Common myeloid progenitor, CD34-positive (primary cell): ENCODE measurements at regions not wholly inside any gene's neighbourhood (a gene's known extent, or its start where the extent isn't known, plus 50 kb on each side); places are given as distances from the start of the nearest gene placed in this dataset.

ENCODE experiments used
- CTCF ChIA-PET: fragments of 350-600 bp; sonication (Branson Sonifier 250); formaldehyde crosslinking; loops from one replicate; lab custom pipeline; 2021; ENCODE audit warnings: antibody characterized with exemption; lab: Charles Lee
- POLR2A ChIA-PET: fragments of 350-600 bp; sonication (Branson Sonifier 250); formaldehyde crosslinking; loops from one replicate; lab custom pipeline; 2021; ENCODE audit warnings: antibody characterized with exemption; lab: Charles Lee
- DNase-seq, 3 donors: peaks; one replicate each; pipeline versions ENCODE4 v3.0.0 to v3.0.0-alpha.2; 2013
- H3K27ac ChIP-seq, 2 experiments: 1 replicate in 1 of 2; 2 replicates in 1 of 2; pipeline ENCODE4 v1.7.0; 2013; ENCODE audit warnings: inconsistent platforms in 2 of 2, low read length in 2 of 2, mild to moderate bottlenecking in 2 of 2, low read depth in 1 of 2, moderate library complexity in 1 of 2; ENCODE audit not compliant: severe bottlenecking in 2 of 2, insufficient read depth in 1 of 2, poor library complexity in 1 of 2
- H3K27me3 ChIP-seq, 5 experiments: replicated peaks in 2 of 5; 1 replicate in 3 of 5; 2 replicates in 2 of 5; pipeline versions ENCODE4 v1.6.1 to v1.7.0; 2013; ENCODE audit warnings: low read length in 4 of 5, mild to moderate bottlenecking in 2 of 5, moderate library complexity in 2 of 5, inconsistent platforms in 1 of 5; ENCODE audit not compliant: insufficient read depth in 5 of 5, control insufficient read depth in 4 of 5
- H3K36me3 ChIP-seq, 4 experiments: 1 replicate in 2 of 4; 2 replicates in 2 of 4; pipeline versions ENCODE4 v1.6.1 to v1.7.0; 2013; ENCODE audit warnings: low read length in 3 of 4, control low read depth in 1 of 4, mild to moderate bottlenecking in 1 of 4; ENCODE audit not compliant: control insufficient read depth in 4 of 4, insufficient read depth in 4 of 4
- H3K4me1 ChIP-seq, 4 experiments: 1 replicate in 3 of 4; 2 replicates in 1 of 4; pipeline versions ENCODE4 v1.6.1 to v1.7.1; 2013; ENCODE audit warnings: low read length in 3 of 4, mild to moderate bottlenecking in 3 of 4, control low read depth in 1 of 4, inconsistent platforms in 1 of 4, moderate library complexity in 1 of 4; ENCODE audit not compliant: control insufficient read depth in 4 of 4, insufficient read depth in 4 of 4; ENCODE audit errors: control extremely low read depth in 1 of 4
- H3K4me3 ChIP-seq, 7 experiments: 1 replicate in 4 of 7; 2 replicates in 3 of 7; pipeline versions ENCODE4 v1.5.1 to v1.7.0; 2013; ENCODE audit warnings: mild to moderate bottlenecking in 7 of 7, low read length in 6 of 7, moderate library complexity in 6 of 7, inconsistent platforms in 2 of 7, low read depth in 2 of 7, control low read depth in 1 of 7; ENCODE audit not compliant: insufficient read depth in 4 of 7, control insufficient read depth in 1 of 7; ENCODE audit errors: extremely low read depth in 1 of 7
- H3K9me3 ChIP-seq, 5 experiments: 1 replicate in 4 of 5; 2 replicates in 1 of 5; pipeline versions ENCODE4 v1.6.1 to v1.7.1; 2013; ENCODE audit warnings: low read length in 4 of 5, mild to moderate bottlenecking in 2 of 5, inconsistent platforms in 1 of 5, low read depth in 1 of 5, moderate library complexity in 1 of 5; ENCODE audit not compliant: control insufficient read depth in 4 of 5, insufficient read depth in 2 of 5; ENCODE audit errors: control extremely low read depth in 1 of 5
- WGBS: methylation state at CpG from one replicate; pipeline ENCODE4 v1.1.5; 2013; ENCODE audit not compliant: insufficient coverage; 5-methylcytosine and 5-hydroxymethylcytosine counted together

GRCh38 chr14:99081156-99081765 lies 190.7 kb downstream of the BCL11B start:
- ChIA-PET POLR2A (no interaction called here), CTCF (no interaction called here)
- Histone ChIP-seq H3K27ac (no peak overlapping the region), H3K36me3 (no peaks in the 10 kb centered on the region), H3K4me3 (no peak overlapping the region), H3K27me3 (peaks cover 0 to 1% (median 0%) of the 10 kb centered on the region in 5 experiments), H3K9me3 (peaks cover 0 to 6% (median 2%) of the 10 kb centered on the region in 5 experiments), H3K4me1 (no peaks in the 10 kb centered on the region)
- 92% methylated on average over 5 of the region's 9 CpGs for WGBS
- DNase-seq = no peak

- Histone ChIP-seq H3K27me3 (peaks cover 0 to 1% (median 0%) of the 10 kb centered on the region in 5 experiments), H3K27ac (no peak overlapping the region), H3K9me3 (peaks cover 0 to 6% (median 2%) of the 10 kb centered on the region in 5 experiments), H3K4me1 (no peaks in the 10 kb centered on the region), H3K4me3 (no peak overlapping the region), H3K36me3 (no peaks in the 10 kb centered on the region)
- ChIA-PET CTCF (no interaction called here), POLR2A (no interaction called here)
- WGBS = 100% methylated on average over 1 of the region's 2 CpGs
- no peak for DNase-seq
These were observed 190.1 kb downstream of the BCL11B start for GRCh38 chr14:99081880-99082279.

GRCh38 chr14:99093532-99094517 lies 178.2 kb downstream of the BCL11B start:
- DNase-seq = no peak
- peaks cover 0 to 4% (median 0%) of the 10 kb centered on the region in 5 experiments for H3K27me3 ChIP-seq
- ChIA-PET CTCF (no interaction called here), POLR2A (no interaction called here)
- peaks cover 0 to 6% (median 0%) of the 10 kb centered on the region in 5 experiments for H3K9me3 ChIP-seq
- no peaks in the 10 kb centered on the region for H3K4me1 ChIP-seq
- WGBS = 84% methylated on average over 12 of the region's 17 CpGs
- H3K27ac ChIP-seq = no peak overlapping the region
- no peaks in the 10 kb centered on the region for H3K36me3 ChIP-seq
- no peak overlapping the region for H3K4me3 ChIP-seq

- ChIA-PET POLR2A (no interaction called here), CTCF (no interaction called here)
- 96% methylated on average over 10 of the region's 12 CpGs for WGBS
- no peak overlapping the region for H3K27ac ChIP-seq
- H3K27me3 ChIP-seq = peaks cover 0 to 4% (median 0%) of the 10 kb centered on the region in 5 experiments
- H3K36me3 ChIP-seq = no peaks in the 10 kb centered on the region
- H3K4me1 ChIP-seq = no peaks in the 10 kb centered on the region
- DNase-seq = no peak
- no peak overlapping the region for H3K4me3 ChIP-seq
- H3K9me3 ChIP-seq = peaks cover 0 to 6% (median 0%) of the 10 kb centered on the region in 5 experiments
These were observed 177.1 kb downstream of the BCL11B start for GRCh38 chr14:99094901-99095300.

- peaks cover 0 to 4% (median 0%) of the 10 kb centered on the region in 5 experiments for H3K27me3 ChIP-seq
- WGBS = 100% methylated on average over 2 of the region's 2 CpGs
- no peak overlapping the region for H3K4me3 ChIP-seq
- CTCF ChIA-PET = no interaction called here
- no peaks in the 10 kb centered on the region for H3K4me1 ChIP-seq
- DNase-seq = no peak
- no peaks in the 10 kb centered on the region for H3K36me3 ChIP-seq
- no peak overlapping the region for H3K27ac ChIP-seq
- POLR2A ChIA-PET = no interaction called here
- peaks cover 0 to 6% (median 0%) of the 10 kb centered on the region in 5 experiments for H3K9me3 ChIP-seq
These were observed 176.6 kb downstream of the BCL11B start for GRCh38 chr14:99095369-99095768.

- Histone ChIP-seq H3K4me1 (no peaks in the 10 kb centered on the region), H3K4me3 (no peak overlapping the region), H3K27ac (no peak overlapping the region), H3K27me3 (peaks cover 0 to 4% (median 0%) of the 10 kb centered on the region in 5 experiments), H3K9me3 (no peaks in the 10 kb centered on the region), H3K36me3 (no peaks in the 10 kb centered on the region)
- ChIA-PET POLR2A (no interaction called here), CTCF (no interaction called here)
- no peak for DNase-seq
- 94% methylated on average over 6 of the region's 6 CpGs for WGBS
These were observed 173.8 kb downstream of the BCL11B start for GRCh38 chr14:99098199-99098598.
